SK-N-SH treated with all-trans-retinoic acid at 6 μM for 48 hours (cell line): ENCODE measurements at regions not wholly inside any gene's neighbourhood (a gene's known extent, or its start where the extent isn't known, plus 50 kb on each side); places are given as distances from the start of the nearest gene placed in this dataset.

ENCODE experiments used
- ATAC-seq: fragments of 200-7000 bp; cut with Tn5 transposase; 3 replicates; pipeline ENCODE4 v1.9.1; 2020; ENCODE audit warnings: mild to moderate bottlenecking, moderate library complexity
- BACH2 ChIP-seq: fragments of 250-450 bp; sonication (Bioruptor Pico); IDR thresholded peaks from 2 replicates; pipeline ENCODE4 v1.9.0; 2021; ENCODE audit warnings: mild to moderate bottlenecking, borderline replicate concordance
- CSDC2 ChIP-seq: fragments of 250-450 bp; sonication (Bioruptor Pico); IDR thresholded peaks from 2 replicates; pipeline ENCODE4 v1.5.0; 2020; ENCODE audit warnings: mild to moderate bottlenecking, moderate library complexity
- ESRRG ChIP-seq: fragments of 250-450 bp; sonication (Bioruptor Pico); IDR thresholded peaks from 2 replicates; pipeline ENCODE4 v1.6.1; 2021; ENCODE audit warnings: mild to moderate bottlenecking
- GLIS3 ChIP-seq: fragments of 250-450 bp; sonication (Bioruptor Pico); IDR thresholded peaks from 2 replicates; pipeline ENCODE4 v1.5.0; 2020; ENCODE audit warnings: mild to moderate bottlenecking, moderate library complexity
- ISL1 ChIP-seq: fragments of 250-450 bp; sonication (Bioruptor Pico); IDR thresholded peaks from 2 replicates; pipeline ENCODE4 v2.1.2; 2022; ENCODE audit warnings: mild to moderate bottlenecking, moderate library complexity
- OSR1 ChIP-seq: fragments of 250-450 bp; sonication (Bioruptor Pico); IDR thresholded peaks from 2 replicates; pipeline ENCODE4 v1.8.0; 2022; ENCODE audit warnings: moderate library complexity, mild to moderate bottlenecking, inconsistent platforms
- PPARA ChIP-seq: fragments of 250-450 bp; sonication (Bioruptor Pico); IDR thresholded peaks from 2 replicates; pipeline ENCODE4 v1.5.0; 2020; ENCODE audit warnings: mild to moderate bottlenecking, borderline replicate concordance
- SNAI2 ChIP-seq: fragments of 250-450 bp; sonication (Bioruptor Pico); IDR thresholded peaks from 2 replicates; pipeline ENCODE4 v1.5.0; 2020; ENCODE audit warnings: mild to moderate bottlenecking, moderate library complexity
- TCF4 ChIP-seq: fragments of 250-450 bp; sonication (Bioruptor Pico); IDR thresholded peaks from 2 replicates; pipeline ENCODE4 v1.8.0; 2021; ENCODE audit warnings: mild to moderate bottlenecking, moderate library complexity, borderline replicate concordance
- ZC3H10 ChIP-seq: fragments of 250-450 bp; sonication (Bioruptor Pico); IDR thresholded peaks from 2 replicates; pipeline ENCODE4 v1.5.1; 2021; ENCODE audit warnings: mild to moderate bottlenecking, moderate library complexity
- ZFP3 ChIP-seq: fragments of 250-450 bp; sonication (Bioruptor Pico); IDR thresholded peaks from 2 replicates; pipeline ENCODE4 v1.5.0; 2020; ENCODE audit warnings: mild to moderate bottlenecking, moderate library complexity
- ZFP30 ChIP-seq: fragments of 450-650 bp; formaldehyde crosslinking; IDR thresholded peaks from 2 replicates; pipeline ENCODE4 v1.5.0; 2022; ENCODE audit warnings: mild to moderate bottlenecking, moderate library complexity
- ZNF565 ChIP-seq: fragments of 450-650 bp; formaldehyde crosslinking; conservative IDR thresholded peaks from 2 replicates; pipeline ENCODE4 v1.5.0; 2020; ENCODE audit warnings: low read depth, mild to moderate bottlenecking, moderate library complexity
- ZNF70 ChIP-seq: fragments of 450-650 bp; formaldehyde crosslinking; IDR thresholded peaks from 2 replicates; pipeline ENCODE4 v1.5.0; 2020; ENCODE audit warnings: mild to moderate bottlenecking, moderate library complexity
- ZNF8 ChIP-seq: fragments of 450-650 bp; formaldehyde crosslinking; IDR thresholded peaks from 2 replicates; pipeline ENCODE4 v1.5.0; 2020; ENCODE audit warnings: mild to moderate bottlenecking, moderate library complexity
- TF ChIP-seq, protein P1 (sequence below): fragments of 250-450 bp; sonication (Bioruptor Pico); IDR thresholded peaks from 2 replicates; pipeline ENCODE4 v1.5.1; 2021; ENCODE audit warnings: mild to moderate bottlenecking, moderate library complexity
- TF ChIP-seq, protein P2 (sequence below): fragments of 250-450 bp; sonication (Bioruptor Pico); IDR thresholded peaks from 2 replicates; pipeline ENCODE4 v1.5.0; 2020; ENCODE audit warnings: mild to moderate bottlenecking, moderate library complexity
- TF ChIP-seq, protein P3 (sequence below): fragments of 250-450 bp; sonication (Bioruptor Pico); IDR thresholded peaks from 2 replicates; pipeline ENCODE4 v1.5.1; 2020; ENCODE audit warnings: low read depth, mild to moderate bottlenecking, moderate library complexity

DNA sequence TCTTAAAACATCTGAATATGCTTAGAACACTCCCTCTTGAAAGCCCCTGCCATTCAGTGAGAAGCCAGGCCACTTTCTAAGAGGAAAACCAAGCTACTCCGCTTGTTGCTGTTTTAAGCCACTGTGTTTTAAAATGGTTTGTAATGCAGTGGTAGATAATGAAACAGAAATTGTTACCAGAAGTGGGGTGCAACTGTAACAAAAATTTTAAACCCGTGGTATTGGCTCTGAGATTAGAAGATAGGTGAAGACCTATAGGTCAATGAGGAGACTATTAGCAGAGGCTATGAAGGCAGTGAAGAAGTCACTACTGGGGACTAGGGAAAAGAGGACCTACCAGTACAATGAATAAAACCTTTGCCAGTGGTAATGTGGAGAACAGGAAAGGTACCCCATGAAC lies 266.5 kb downstream of the IRF8 start:
- ATAC-seq = no peak
- TF ChIP-seq ZC3H10 (CRISPR knock-in tag) = no peak
- TF ChIP-seq CSDC2 (CRISPR knock-in tag) = no peak
- no peak for TF ChIP-seq SNAI2
- TF ChIP-seq GLIS3 = no peak

DNA sequence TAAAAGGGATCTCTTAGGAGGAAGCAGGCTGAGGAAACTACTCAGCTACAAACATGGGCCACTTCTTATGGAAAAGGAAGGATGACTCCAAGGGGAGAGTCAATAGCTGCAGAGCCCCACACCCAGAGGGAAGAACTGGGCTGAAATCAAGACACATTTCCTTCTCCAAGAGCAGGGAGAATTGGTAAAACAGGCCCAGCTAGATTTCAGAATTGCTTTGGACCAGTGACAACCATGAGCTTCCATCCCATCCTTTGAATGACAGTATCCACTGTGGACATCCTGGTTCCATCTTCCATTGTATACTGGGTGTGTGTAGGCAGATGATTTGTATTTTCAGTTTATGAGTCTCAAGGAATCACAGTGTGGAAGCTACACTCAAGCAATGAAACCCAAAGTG lies 267.5 kb downstream of the IRF8 start:
- no peak for TF ChIP-seq ESRRG (CRISPR knock-in tag)
- TF ChIP-seq, protein P1, sequence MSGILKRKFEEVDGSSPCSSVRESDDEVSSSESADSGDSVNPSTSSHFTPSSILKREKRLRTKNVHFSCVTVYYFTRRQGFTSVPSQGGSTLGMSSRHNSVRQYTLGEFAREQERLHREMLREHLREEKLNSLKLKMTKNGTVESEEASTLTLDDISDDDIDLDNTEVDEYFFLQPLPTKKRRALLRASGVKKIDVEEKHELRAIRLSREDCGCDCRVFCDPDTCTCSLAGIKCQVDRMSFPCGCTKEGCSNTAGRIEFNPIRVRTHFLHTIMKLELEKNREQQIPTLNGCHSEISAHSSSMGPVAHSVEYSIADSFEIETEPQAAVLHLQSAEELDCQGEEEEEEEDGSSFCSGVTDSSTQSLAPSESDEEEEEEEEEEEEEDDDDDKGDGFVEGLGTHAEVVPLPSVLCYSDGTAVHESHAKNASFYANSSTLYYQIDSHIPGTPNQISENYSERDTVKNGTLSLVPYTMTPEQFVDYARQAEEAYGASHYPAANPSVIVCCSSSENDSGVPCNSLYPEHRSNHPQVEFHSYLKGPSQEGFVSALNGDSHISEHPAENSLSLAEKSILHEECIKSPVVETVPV = no peak
- TF ChIP-seq GLIS3 = no peak
- TF ChIP-seq ISL1 (CRISPR knock-in tag) = no peak
- TF ChIP-seq, protein P2, sequence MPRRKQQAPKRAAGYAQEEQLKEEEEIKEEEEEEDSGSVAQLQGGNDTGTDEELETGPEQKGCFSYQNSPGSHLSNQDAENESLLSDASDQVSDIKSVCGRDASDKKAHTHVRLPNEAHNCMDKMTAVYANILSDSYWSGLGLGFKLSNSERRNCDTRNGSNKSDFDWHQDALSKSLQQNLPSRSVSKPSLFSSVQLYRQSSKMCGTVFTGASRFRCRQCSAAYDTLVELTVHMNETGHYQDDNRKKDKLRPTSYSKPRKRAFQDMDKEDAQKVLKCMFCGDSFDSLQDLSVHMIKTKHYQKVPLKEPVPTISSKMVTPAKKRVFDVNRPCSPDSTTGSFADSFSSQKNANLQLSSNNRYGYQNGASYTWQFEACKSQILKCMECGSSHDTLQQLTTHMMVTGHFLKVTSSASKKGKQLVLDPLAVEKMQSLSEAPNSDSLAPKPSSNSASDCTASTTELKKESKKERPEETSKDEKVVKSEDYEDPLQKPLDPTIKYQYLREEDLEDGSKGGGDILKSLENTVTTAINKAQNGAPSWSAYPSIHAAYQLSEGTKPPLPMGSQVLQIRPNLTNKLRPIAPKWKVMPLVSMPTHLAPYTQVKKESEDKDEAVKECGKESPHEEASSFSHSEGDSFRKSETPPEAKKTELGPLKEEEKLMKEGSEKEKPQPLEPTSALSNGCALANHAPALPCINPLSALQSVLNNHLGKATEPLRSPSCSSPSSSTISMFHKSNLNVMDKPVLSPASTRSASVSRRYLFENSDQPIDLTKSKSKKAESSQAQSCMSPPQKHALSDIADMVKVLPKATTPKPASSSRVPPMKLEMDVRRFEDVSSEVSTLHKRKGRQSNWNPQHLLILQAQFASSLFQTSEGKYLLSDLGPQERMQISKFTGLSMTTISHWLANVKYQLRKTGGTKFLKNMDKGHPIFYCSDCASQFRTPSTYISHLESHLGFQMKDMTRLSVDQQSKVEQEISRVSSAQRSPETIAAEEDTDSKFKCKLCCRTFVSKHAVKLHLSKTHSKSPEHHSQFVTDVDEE (CRISPR knock-in tag) = no peak
- no peak for TF ChIP-seq SNAI2
- no peak for TF ChIP-seq ZNF565 (CRISPR knock-in tag)
- TF ChIP-seq ZC3H10 (CRISPR knock-in tag) = no peak
- TF ChIP-seq BACH2 (CRISPR knock-in tag) = no peak
- no peak for ATAC-seq

DNA sequence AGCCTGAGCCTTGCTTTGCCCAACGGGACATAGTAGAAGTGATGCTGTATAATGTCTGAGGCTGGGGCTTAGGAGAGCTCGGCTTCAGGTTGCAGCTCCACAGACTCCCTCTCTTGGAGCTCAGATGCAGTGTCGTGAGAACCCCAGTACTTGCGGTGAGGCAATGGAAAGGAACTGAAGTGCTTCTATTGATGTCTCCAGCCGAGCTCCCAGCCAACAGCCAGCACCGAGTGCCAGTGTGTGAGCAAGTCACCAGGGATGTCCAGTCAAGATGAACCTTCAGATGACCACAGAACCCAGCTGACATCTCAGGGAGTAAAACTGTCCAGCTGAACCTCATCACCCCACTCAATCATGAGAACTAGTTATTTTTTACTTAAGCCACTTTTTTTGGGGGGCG lies 268.1 kb downstream of the IRF8 start:
- no peak for TF ChIP-seq ZFP30 (CRISPR knock-in tag)
- no peak for ATAC-seq

DNA sequence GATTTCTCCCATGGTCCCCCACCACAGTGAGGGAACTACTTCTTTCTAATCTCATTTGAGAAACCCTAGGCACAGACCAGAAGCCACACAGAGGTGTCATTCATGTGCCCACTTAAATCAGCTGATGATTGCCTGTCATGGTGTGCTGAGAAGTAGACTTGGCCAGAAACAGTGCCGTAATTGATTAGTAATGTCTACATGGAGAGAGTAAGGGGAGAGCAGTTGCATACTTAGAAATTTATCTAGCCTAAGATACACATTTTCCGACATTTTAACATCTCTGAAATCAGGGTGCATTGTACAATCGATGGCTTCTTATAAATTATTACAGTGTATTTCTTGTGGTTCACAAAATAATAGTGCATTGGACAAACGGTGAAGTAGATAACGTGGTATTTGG lies 271.8 kb downstream of the IRF8 start:
- TF ChIP-seq, protein P2 (CRISPR knock-in tag) = no peak
- ATAC-seq = no peak

DNA sequence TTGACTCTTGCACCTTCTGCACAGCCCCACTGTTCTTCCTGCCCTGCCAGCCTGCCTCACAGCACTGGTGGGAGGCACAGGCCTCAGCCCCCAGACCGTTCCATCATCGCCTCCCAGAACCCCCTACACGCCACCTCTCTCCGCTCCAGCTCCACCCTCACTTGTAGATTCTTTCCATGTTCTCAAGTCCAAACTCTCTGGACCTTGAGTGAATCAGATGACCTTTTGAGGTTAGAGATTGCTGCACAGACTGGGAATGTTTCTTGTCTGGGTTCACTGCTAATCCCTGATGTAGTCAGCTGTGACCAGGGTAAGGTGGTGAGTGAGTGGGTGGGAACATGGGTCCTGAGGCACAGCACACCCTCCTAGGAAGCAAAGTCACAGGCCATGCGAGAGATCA lies 272.4 kb downstream of the IRF8 start:
- no peak for ATAC-seq
- TF ChIP-seq ZNF565 (CRISPR knock-in tag) (no peak), ESRRG (CRISPR knock-in tag) (no peak), ZNF8 (CRISPR knock-in tag) (no peak)

DNA sequence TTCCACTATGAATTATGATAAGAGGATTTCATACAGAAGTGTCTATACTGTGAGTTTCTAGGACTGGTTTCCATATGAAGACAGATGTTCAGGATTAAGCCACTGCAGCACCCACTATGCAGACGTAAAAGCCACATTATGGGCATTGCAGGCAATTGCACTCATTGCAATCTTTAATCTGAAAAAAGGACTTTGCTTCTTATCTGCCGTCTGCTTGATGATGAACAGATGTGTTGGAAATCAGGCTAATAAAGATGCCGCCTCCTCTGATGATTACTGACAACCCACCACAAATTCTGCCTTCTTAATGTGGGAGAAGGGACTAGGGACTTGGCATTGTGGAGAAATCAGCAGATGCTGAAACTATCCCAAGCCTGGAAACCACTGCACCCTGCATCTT lies 276.9 kb downstream of the IRF8 start:
- ATAC-seq = no peak
- TF ChIP-seq ZFP3 (CRISPR knock-in tag) = no peak
- TF ChIP-seq ZNF565 (CRISPR knock-in tag) = no peak
- TF ChIP-seq ZNF70 (CRISPR knock-in tag) = no peak
- TF ChIP-seq GLIS3 = no peak
- TF ChIP-seq, protein P1 = no peak
- TF ChIP-seq TCF4 (CRISPR knock-in tag) = no peak
- TF ChIP-seq ZNF8 (CRISPR knock-in tag) = no peak

DNA sequence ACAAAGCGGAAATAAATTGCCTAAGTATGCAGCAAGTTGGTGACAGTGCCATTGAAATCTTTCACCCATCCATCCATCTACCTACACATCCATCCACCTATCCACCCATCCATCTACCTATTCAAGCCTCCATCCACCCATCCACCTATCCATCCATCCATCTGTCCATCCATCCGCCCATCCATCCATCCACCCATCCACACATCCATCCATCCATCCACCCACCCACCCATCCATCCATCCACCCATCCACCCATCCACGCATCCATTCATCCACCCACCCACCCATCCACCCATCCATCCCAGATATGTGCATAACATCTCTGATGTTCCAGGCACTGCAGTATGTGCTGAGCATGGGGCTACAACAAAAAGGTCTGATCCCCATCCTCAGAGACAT lies 277.5 kb downstream of the IRF8 start:
- TF ChIP-seq, protein P3, sequence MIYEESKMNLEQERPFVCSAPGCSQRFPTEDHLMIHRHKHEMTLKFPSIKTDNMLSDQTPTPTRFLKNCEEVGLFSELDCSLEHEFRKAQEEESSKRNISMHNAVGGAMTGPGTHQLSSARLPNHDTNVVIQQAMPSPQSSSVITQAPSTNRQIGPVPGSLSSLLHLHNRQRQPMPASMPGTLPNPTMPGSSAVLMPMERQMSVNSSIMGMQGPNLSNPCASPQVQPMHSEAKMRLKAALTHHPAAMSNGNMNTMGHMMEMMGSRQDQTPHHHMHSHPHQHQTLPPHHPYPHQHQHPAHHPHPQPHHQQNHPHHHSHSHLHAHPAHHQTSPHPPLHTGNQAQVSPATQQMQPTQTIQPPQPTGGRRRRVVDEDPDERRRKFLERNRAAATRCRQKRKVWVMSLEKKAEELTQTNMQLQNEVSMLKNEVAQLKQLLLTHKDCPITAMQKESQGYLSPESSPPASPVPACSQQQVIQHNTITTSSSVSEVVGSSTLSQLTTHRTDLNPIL = no peak
- TF ChIP-seq ZNF8 (CRISPR knock-in tag) (no peak), PPARA (CRISPR knock-in tag) (no peak), OSR1 (CRISPR knock-in tag) (no peak), ZNF70 (CRISPR knock-in tag) (no peak), ESRRG (CRISPR knock-in tag) (no peak), GLIS3 (no peak)
- TF ChIP-seq, protein P1 = no peak
- no peak for ATAC-seq
